ENCODE measurements at regions not wholly inside any gene's neighbourhood (a gene's known extent, or its start where the extent isn't known, plus 50 kb on each side); places are given as distances from the start of the nearest gene placed in this dataset.

GRCh38 chr5:30041291-30041690 is 1152.2 kb upstream of the CDH6 start:
- DNase-seq: no peak

- DNase-seq: peak; percentile 58
Observed at GRCh38 chr5:30040488-30041118, 1152.9 kb upstream of the CDH6 start.

- no peak for DNase-seq
Observed at GRCh38 chr5:30039379-30039778, 1154.1 kb upstream of the CDH6 start.

GRCh38 chr5:30034870-30035269 is 1158.6 kb upstream of the CDH6 start:
- no peak for DNase-seq

- DNase-seq: no peak
Observed at GRCh38 chr5:30030101-30030500, 1163.4 kb upstream of the CDH6 start.

GRCh38 chr5:30001826-30002225 is 1191.7 kb upstream of the CDH6 start:
- DNase-seq: no peak

- DNase-seq: no peak
Observed at GRCh38 chr5:30000231-30000630, 1193.3 kb upstream of the CDH6 start.

- DNase-seq: no peak
Observed at GRCh38 chr5:29995154-29995553, 1198.3 kb upstream of the CDH6 start.

GRCh38 chr5:29994519-29994918 is 1199.0 kb upstream of the CDH6 start:
- no peak for DNase-seq

GRCh38 chr5:29993286-29993685 is 1200.2 kb upstream of the CDH6 start:
- DNase-seq: no peak

- no peak for DNase-seq
Observed at GRCh38 chr5:29992248-29992647, 1201.2 kb upstream of the CDH6 start.

- DNase-seq: no peak
Observed at GRCh38 chr5:29990681-29991080, 1202.8 kb upstream of the CDH6 start.

GRCh38 chr5:29984156-29984540 is 1209.3 kb upstream of the CDH6 start:
- no peak for DNase-seq

GRCh38 chr5:29983528-29984155 is 1209.8 kb upstream of the CDH6 start:
- no peak for DNase-seq

- no peak for DNase-seq
Observed at GRCh38 chr5:29982457-29982856, 1211.0 kb upstream of the CDH6 start.

GRCh38 chr5:29972597-29972996 is 1220.9 kb upstream of the CDH6 start:
- no peak for DNase-seq

- DNase-seq: no peak
Observed at GRCh38 chr5:29963956-29964355, 1229.5 kb upstream of the CDH6 start.

- DNase-seq: no peak
Observed at GRCh38 chr5:29960323-29960722, 1233.2 kb upstream of the CDH6 start.

GRCh38 chr5:29950416-29951145 is 1242.9 kb upstream of the CDH6 start:
- no peak for DNase-seq

- no peak for DNase-seq
Observed at GRCh38 chr5:29949301-29949872, 1244.1 kb upstream of the CDH6 start.

GRCh38 chr5:29944327-29944726 is 1249.2 kb upstream of the CDH6 start:
- no peak for DNase-seq

GRCh38 chr5:29942089-29942488 is 1251.4 kb upstream of the CDH6 start:
- DNase-seq: no peak

GRCh38 chr5:29939988-29940387 is 1253.5 kb upstream of the CDH6 start:
- no peak for DNase-seq

- DNase-seq: no peak
Observed at GRCh38 chr5:29935371-29935770, 1258.1 kb upstream of the CDH6 start.
